NCI-H146 treated with DMSO at 0.1 percent for 48 hours (cell line): ENCODE measurements at regions not wholly inside any gene's neighbourhood (a gene's known extent, or its start where the extent isn't known, plus 50 kb on each side); places are given as distances from the start of the nearest gene placed in this dataset.

Experiments used
- DNase-seq: peaks from one replicate; lab custom pipeline; 2025; ENCODE audit not compliant: unreplicated experiment; lab: John Stamatoyannopoulos, UW

GRCh38 chr3:106255870-106256248 is 387.0 kb upstream of the CBLB start:
- DNase-seq = no peak

DNA sequence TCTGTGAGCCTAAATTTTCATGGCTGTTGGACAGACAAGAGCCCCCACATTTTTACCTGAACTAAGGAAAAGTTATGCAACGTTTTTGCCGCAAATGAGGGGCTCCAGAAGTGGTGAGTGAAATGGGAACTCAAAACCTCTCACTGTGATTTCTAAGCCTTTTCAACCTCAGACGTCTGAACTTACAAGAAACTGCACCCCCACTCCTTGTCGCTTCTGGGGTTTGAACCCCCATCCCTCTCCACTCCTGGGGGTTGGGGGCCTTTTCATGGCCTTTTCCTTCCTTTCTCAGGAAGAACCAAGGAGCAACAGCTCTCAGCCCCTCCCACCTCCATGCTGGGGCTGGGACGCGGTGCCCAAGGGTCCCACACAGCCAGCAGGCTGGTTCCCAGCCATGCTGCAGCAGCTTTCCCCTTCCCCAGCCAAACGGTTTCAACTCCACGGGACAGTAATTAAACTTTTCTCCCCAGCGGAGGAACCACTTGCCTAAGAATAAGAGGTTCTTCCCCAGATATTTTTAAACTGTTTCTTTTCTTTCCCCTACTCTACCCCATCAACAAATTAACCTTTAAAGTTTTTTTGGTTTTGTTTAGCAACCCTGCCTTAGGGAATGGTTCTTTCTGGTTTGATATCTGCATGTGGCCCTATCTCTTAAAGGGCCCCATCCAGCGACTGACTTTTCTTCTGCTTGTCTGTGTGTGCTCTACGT is 387.6 kb upstream of the CBLB start:
- DNase-seq = no peak

GRCh38 chr3:106257172-106257571 is 388.4 kb upstream of the CBLB start:
- no peak for DNase-seq

GRCh38 chr3:106261396-106261795 is 392.6 kb upstream of the CBLB start:
- DNase-seq = no peak

DNA sequence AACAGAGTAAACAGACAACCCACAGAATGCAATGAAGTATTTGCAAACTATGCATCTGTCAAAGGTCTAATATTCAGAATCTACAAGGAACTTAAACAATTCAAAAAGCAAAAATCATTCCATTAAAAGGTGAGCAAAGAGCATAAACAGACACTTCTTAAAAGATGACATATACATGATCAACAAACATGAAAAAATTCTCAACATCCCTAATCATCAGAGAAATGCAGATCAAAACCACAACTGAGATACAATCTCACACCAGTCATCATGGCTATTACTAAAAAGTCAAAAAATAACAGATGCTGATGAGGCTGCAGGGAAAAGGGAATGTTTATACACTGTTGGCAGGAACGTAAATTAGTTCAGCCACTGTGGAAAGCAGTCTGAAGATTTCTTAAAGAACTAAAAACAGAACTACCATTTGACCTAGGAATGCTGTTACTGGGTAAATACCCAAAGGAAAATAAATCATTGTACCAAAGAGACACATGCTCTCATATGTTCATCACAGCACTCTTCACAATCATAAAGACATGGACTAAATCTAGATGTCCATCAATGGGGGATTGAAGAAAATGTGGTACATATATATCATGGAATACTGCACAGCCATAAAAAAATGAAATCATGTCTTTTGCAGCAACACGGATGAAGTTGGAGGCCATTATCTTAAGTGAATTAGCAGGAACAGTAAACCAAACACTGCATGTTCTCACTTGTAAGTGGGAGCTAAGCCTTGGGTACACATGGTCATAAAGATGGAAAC is 393.3 kb upstream of the CBLB start:
- no peak for DNase-seq

- no peak for DNase-seq
Observed at GRCh38 chr3:106263011-106263410, 394.2 kb upstream of the CBLB start.

- no peak for DNase-seq
Observed at GRCh38 chr3:106263546-106263945, 394.7 kb upstream of the CBLB start.

DNA sequence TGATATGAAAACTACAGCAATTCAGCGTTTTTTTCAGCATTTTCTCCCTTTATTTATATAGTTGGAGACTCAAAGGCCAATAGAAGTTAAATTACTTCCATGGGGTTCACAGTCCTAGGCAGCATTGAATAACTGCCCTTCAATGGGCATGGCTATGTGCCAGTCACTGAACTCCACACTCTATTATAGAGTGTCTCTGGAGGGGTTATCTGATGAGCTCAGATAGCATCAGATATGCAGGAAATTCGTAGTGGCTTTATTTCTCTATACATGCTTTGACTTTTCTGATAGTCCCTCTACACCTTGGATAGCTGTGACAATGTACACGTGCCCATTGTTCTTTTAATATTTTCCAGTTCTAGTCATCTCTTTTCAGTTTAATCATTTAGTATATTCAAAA is 396.9 kb upstream of the CBLB start:
- DNase-seq = no peak

DNA sequence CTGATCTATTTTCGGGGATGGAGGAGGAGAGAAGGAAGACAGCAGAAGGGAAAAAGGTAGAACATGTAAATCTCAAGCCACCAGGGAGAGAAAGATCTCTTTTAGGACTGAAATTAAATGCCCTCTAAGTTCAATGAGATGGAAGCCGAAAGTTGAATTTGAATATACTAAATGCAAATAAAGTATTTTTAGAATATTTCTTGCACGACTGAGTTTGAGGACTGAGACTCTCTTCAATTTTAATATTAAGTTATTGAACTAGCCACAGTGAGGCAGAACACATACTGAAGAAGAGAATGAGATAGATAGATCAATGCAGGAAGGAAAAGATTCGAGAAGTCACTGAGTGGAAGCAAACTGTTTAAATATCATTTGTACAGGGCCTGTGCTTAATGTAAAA is 399.9 kb upstream of the CBLB start:
- DNase-seq = no peak

- DNase-seq = no peak
Observed at GRCh38 chr3:106272302-106272701, 403.5 kb upstream of the CBLB start.

- DNase-seq = no peak
Observed at GRCh38 chr3:106275592-106275991, 406.8 kb upstream of the CBLB start.

- DNase-seq = no peak
Observed at GRCh38 chr3:106276151-106276550, 407.3 kb upstream of the CBLB start.

DNA sequence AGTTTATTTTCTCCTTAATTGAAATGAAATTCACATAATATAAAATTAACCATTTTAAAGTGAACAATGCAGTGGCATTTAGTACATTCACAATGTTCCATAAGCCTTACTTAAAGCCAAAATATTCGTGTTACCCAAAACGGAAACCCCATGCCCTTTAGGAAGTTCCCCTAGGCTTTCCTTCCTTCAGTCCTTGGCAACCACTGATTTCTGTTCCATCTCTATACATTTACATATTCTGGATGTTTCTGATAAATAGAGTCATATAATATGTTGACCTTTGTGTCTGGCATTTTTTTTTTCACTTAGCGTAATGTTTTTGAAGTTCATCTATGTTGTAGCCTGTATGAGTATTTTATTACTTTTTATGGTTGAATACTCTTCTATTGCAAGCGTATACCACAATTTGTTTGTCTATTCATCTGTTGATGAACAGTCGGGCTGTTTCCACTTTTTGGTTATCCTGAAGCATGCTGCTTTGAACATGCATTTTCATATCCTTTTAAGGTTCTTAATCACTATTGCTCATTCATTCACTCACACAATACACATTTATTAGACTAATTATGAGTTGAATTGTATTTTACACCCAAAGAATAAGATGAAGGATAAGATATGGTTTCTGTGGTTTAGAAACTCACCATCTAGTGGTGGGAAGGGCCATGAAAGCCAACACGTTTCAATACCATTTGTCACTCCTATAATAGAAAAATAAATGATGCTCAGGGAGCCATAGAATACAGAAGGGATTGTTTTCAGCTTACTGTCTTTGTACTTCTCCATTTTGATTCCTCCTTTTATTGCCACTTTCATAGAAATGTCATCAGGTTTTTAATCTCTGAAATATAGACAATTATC is 408.2 kb upstream of the CBLB start:
- no peak for DNase-seq

DNA sequence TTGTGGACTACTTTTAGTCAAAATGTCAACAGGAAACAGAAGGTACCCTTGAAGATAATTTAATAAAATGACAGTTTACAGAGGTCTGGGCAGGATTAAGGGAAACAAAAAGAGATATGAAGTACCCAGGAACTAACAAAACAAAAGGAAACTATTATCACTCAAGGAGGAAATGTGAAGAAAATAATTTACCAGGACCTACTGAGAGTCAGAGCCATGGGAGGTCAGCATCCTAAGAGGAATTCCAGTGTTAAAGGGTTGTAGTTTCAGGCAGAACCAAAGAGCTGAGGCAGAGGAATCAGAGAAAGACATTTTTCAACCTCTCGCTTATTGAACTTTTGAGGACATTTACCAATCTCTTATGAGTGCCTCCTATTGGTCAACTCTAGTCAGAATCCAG is 408.9 kb upstream of the CBLB start:
- DNase-seq = no peak

DNA sequence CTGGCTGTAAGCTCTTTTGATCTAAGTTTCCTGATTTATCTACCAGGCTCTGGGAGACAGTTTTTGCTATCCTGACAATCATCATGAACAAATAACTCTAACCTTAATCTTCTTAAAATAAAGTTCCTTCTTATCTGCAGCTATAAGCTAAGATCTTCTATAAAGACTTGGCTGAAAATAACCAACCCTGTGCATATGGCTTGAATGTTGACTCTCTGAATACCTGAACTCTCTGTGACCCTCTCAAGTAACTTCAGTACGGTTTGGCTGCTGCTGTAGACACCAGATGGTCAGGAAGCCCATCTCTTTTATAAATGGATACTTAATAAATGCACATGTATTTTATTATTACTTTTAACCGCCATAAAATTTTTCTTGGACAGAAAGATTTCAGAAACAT is 412.4 kb upstream of the CBLB start:
- no peak for DNase-seq

DNA sequence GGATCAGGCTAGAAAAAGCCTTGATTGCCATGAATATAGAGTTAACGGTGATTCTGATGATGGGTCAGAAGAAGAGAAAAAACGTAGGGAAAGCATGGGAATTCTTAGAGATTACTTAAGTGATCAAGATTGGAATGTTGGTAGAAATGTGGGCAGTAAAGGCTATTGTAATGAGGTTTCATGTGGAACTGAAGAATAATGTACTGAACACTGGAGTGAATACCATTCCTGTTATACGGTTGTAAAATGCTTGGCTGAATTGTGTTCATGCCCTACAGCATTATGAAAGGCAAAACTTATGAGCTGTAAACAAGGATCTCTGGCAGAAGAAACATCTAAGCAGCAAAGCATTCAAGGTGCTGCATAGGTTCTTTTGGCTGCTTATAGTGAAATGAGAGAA is 414.1 kb upstream of the CBLB start:
- no peak for DNase-seq

GRCh38 chr3:106288781-106289180 is 420.0 kb upstream of the CBLB start:
- no peak for DNase-seq

DNA sequence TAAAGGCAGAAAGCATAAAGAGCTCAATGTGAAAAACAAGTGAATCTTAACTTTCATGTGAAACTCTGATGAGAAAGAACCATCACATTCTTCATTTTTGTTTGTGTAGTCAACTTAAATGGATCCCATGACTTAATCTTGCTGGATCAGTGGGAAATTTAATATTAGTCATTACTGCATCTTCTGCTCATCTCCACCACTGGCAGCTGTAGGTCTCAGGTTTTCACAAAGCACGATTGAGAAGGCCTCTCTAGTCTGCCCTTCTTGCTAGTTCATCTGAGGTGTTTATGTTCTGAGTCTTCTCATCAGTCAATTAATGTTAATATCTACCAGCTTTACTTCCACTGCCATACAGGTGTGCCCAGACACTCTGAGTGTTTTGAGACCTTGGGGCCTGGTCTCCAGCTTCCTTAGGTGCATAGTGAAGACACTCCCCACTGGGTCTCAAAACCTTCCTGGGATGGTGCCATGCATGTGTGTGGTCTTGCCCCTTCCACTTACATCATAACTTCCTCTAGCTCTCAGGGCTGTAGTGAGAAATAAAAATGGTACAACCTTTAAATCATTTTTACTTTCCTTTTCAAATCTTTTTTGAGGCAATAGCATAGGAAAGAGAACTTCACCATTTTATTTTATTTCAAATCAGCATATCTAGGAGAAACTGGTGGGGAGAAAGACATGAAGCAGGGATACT is 421.6 kb upstream of the CBLB start:
- no peak for DNase-seq

- DNase-seq = no peak
Observed at GRCh38 chr3:106293161-106293560, 424.3 kb upstream of the CBLB start.

DNA sequence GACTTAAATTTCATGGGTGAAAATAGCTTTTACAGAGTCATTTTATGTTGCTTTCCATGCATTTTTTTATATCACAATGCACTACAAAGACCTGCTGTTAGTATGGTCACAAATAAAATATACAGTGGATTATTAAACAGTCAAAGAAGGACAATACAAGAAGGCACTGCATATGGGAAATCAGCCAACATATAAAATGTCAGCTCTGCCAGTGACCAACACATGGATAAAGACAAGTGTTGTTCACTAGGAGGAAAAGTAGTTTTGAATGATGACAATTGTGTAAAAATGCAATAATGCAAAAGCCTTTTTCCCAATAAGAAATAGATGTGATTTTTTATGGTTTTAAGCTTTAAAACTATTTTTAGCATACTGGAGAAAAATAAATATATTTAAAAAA is 425.3 kb upstream of the CBLB start:
- no peak for DNase-seq

GRCh38 chr3:106296062-106296461 is 427.2 kb upstream of the CBLB start:
- DNase-seq = no peak
